ENCODE measurements at regions not wholly inside any gene's neighbourhood (a gene's known extent, or its start where the extent isn't known, plus 50 kb on each side); places are given as distances from the start of the nearest gene placed in this dataset.

DNA sequence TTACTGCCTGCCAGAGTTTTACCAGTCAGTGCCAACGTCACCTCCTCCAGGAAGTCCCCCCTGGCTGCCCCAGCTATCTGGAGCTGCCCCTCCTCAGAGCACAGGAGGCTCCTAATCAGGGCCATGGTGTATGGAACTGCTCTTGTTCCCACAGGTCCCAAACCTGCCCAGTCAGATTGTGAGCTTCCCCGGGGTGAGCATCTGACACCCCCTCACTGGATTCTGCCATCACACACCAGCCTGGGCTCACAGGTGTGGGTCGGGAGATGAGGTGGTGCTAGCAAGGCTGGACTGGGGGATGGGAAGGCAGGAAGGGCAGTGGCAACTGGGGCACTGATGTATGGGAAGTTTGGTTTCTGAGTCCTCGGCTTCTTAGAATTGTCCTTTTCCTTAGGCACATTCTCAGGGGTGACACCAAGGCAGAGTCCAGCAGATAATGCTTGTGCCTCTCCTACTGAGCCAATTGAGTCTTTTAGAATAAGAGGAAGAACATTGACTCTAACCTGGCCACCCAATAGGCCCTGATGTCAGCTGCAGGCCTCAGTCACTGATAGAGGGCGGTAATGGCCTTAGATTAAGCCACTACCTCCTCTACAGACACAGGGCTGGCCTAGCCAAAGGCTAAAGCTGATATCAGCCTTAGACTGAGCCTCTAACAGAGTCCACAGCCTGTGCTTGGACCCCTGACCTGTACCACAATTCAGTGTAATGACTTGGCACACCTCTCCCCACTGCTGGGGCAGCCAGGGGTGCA lies 107.9 kb downstream of the WSCD1 start:
- H3K9ac ChIP-seq (ENCODE audit: low read depth, low read length), result no peak overlapping the region
- peaks cover under 1% of the 10 kb centered on the region; the same call in 1 of the 2 replicates for H3K4me1 ChIP-seq (ENCODE audit: insufficient read depth, low read length)
- no peaks in the 10 kb centered on the region for H3K9me3 ChIP-seq (ENCODE audit: insufficient read depth, low read depth, low read length)
- no peaks in the 10 kb centered on the region for H3K27me3 ChIP-seq (ENCODE audit: insufficient read depth, low read length)
- H3K4me3 ChIP-seq (ENCODE audit: low read length), result no peak overlapping the region
- H3K36me3 ChIP-seq (ENCODE audit: insufficient read depth, low read depth, low read length), result no peaks in the 10 kb centered on the region
- no peak overlapping the region for H3K27ac ChIP-seq (ENCODE audit: low read length)

Data from iPS-20b (cell line).